Ishikawa (cell line): ENCODE measurements at regions not wholly inside any gene's neighbourhood (a gene's known extent, or its start where the extent isn't known, plus 50 kb on each side); places are given as distances from the start of the nearest gene placed in this dataset.

Experiments used
- CEBPB ChIP-seq: IDR thresholded peaks from 2 replicates; pipeline ENCODE4 v1.6.1; 2012
- CREB1 ChIP-seq: IDR thresholded peaks from 2 replicates; pipeline ENCODE4 v1.6.1; 2012; ENCODE audit warnings: low read depth
- EGR1 ChIP-seq: IDR thresholded peaks from 2 replicates; pipeline ENCODE4 v1.6.1; 2012
- EP300 ChIP-seq: IDR thresholded peaks from 2 replicates; pipeline ENCODE4 v1.6.1; 2012; ENCODE audit warnings: borderline replicate concordance
- FOXM1 ChIP-seq: IDR thresholded peaks from 2 replicates; pipeline ENCODE4 v1.6.1; 2012; ENCODE audit warnings: low read depth, borderline replicate concordance
- NFIC ChIP-seq: IDR thresholded peaks from 2 replicates; pipeline ENCODE4 v1.6.1; 2012
- RAD21 ChIP-seq: IDR thresholded peaks from 2 replicates; pipeline ENCODE4 v1.6.1; 2012; ENCODE audit warnings: low read depth
- TAF1 ChIP-seq: IDR thresholded peaks from 2 replicates; pipeline ENCODE4 v1.6.1; 2012; ENCODE audit warnings: low read depth, mild to moderate bottlenecking
- TCF12 ChIP-seq: IDR thresholded peaks from 2 replicates; pipeline ENCODE4 v1.6.1; 2012; ENCODE audit warnings: low read depth
- TEAD4 ChIP-seq: IDR thresholded peaks from 2 replicates; pipeline ENCODE4 v1.6.1; 2012
- YY1 ChIP-seq: IDR thresholded peaks from 2 replicates; pipeline ENCODE4 v1.6.1; 2012; ENCODE audit warnings: low read depth
- ZBTB7A ChIP-seq: IDR thresholded peaks from 2 replicates; pipeline ENCODE4 v1.6.1; 2012; ENCODE audit warnings: low read depth
- TF ChIP-seq, protein P1 (sequence below): IDR thresholded peaks from 2 replicates; pipeline ENCODE4 v1.6.1; 2012
- TF ChIP-seq, protein P2 (sequence below): IDR thresholded peaks from 2 replicates; pipeline ENCODE4 v1.6.1; 2012
- TF ChIP-seq, protein P3 (sequence below): IDR thresholded peaks from 2 replicates; pipeline ENCODE4 v1.6.1; 2012; ENCODE audit warnings: low read depth, mild to moderate bottlenecking

DNA sequence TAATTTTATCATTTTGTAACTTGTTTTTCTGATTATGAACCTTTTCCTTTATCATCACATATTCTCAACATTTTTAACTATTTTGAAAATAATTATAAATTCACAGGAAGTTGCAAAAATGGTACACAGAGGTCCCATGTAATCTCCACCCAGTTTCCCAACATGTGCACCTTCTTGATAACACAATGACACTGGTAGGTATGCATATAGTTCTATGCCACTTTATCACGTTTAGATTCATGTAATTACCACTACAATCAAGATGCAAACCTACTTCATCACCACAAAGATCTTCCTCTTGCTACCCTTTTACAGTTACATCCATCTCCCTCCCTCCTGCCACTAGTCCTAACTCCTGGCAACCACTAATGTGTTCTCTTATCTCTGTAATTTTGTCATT lies 413.9 kb downstream of the SHQ1 start:
- TF ChIP-seq CEBPB (no peak), YY1 (no peak), NFIC (no peak), RAD21 (no peak), TCF12 (no peak)
- TF ChIP-seq, protein P1, sequence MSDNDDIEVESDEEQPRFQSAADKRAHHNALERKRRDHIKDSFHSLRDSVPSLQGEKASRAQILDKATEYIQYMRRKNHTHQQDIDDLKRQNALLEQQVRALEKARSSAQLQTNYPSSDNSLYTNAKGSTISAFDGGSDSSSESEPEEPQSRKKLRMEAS: no peak
- TF ChIP-seq, protein P2, sequence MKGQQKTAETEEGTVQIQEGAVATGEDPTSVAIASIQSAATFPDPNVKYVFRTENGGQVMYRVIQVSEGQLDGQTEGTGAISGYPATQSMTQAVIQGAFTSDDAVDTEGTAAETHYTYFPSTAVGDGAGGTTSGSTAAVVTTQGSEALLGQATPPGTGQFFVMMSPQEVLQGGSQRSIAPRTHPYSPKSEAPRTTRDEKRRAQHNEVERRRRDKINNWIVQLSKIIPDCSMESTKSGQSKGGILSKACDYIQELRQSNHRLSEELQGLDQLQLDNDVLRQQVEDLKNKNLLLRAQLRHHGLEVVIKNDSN: no peak
- TF ChIP-seq, protein P3, sequence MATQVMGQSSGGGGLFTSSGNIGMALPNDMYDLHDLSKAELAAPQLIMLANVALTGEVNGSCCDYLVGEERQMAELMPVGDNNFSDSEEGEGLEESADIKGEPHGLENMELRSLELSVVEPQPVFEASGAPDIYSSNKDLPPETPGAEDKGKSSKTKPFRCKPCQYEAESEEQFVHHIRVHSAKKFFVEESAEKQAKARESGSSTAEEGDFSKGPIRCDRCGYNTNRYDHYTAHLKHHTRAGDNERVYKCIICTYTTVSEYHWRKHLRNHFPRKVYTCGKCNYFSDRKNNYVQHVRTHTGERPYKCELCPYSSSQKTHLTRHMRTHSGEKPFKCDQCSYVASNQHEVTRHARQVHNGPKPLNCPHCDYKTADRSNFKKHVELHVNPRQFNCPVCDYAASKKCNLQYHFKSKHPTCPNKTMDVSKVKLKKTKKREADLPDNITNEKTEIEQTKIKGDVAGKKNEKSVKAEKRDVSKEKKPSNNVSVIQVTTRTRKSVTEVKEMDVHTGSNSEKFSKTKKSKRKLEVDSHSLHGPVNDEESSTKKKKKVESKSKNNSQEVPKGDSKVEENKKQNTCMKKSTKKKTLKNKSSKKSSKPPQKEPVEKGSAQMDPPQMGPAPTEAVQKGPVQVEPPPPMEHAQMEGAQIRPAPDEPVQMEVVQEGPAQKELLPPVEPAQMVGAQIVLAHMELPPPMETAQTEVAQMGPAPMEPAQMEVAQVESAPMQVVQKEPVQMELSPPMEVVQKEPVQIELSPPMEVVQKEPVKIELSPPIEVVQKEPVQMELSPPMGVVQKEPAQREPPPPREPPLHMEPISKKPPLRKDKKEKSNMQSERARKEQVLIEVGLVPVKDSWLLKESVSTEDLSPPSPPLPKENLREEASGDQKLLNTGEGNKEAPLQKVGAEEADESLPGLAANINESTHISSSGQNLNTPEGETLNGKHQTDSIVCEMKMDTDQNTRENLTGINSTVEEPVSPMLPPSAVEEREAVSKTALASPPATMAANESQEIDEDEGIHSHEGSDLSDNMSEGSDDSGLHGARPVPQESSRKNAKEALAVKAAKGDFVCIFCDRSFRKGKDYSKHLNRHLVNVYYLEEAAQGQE: no peak

DNA sequence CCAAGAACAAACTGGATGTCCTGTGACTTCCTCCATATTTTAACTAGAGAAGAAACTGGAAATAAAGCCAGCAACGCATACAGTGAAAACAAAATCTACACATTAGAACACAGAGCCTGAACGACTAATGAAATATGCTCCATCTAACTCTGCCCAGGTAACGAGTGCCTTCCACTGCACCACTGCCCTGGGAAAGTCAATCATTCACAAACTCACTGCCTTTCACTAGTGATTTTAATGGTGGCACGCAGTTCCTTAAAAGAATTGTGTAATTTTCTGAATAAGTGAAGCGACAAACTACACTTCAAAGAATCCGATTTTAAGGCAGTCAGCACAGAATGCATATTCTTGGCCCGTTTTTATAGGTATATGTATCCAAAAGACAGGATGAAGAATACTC lies 416.0 kb downstream of the SHQ1 start:
- TF ChIP-seq, protein P1: no peak
- TF ChIP-seq RAD21: no peak
- no peak for TF ChIP-seq TCF12
- TF ChIP-seq, protein P3: no peak

DNA sequence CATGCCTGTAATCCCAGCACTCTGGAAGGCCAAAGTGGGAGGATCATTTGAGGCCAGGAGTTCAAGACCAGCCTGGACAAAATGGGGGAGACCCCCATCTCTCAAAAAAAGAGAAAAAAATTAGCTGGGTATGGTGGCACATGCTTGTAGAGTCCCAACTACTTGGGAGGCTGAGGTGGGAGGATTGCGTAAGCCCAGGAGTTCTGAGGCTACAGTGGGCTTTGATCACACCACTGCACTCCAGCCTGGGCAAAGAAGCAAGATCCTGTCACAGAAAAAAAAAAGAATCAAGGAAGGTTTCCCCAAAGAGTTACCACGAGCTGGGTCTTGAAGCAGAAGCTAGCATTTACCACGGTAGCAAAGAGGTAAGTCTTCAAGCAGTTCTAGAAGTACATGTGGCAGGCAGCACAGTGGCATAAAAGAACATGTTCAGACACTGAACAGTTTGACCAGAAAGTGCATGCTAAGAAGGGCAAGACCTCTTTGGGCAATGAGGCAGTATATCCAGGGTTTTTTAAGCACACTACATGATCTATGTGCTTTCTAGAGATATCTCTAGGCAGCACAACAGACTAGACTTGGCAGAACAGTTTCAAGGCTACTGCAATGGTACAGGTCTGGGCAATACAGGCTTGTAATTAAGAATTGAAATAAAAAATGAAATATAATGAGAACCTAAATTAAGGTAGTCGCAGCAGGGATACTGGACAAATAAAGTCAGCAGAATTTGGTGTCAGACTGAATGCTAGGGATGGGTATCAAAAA lies 418.5 kb downstream of the SHQ1 start:
- peak; percentile 62; the same call in 1 of the 2 replicates for TF ChIP-seq CEBPB
- no peak for TF ChIP-seq ZBTB7A
- TF ChIP-seq, protein P1: no peak
- TF ChIP-seq, protein P3: no peak

DNA sequence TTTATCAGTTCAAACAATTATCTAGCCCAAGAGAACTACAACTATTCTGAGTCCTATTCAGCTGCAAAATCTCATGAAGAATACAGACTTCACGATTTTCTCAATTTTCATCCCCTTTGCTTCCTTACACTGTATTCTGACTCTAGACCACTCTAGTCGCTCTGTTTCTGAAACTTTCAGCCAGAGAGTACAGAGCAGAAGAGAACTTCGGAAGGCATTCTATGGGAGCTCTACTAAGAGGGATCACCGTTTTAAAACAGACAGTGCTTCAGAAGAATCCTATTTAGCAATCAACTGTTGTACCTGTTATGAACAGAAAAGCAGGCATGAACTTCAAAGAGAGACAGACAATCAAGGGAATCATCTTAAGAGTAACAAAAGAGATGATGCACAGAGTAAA lies 419.4 kb downstream of the SHQ1 start:
- TF ChIP-seq CREB1 (no peak), CEBPB (no peak), NFIC (no peak), TAF1 (no peak), RAD21 (no peak), TEAD4 (no peak), ZBTB7A (no peak), TCF12 (no peak), YY1 (no peak), FOXM1 (no peak), EP300 (no peak), EGR1 (no peak)
- TF ChIP-seq, protein P3: no peak
- TF ChIP-seq, protein P1: no peak
- TF ChIP-seq, protein P2: no peak
